ENCODE measurements at regions not wholly inside any gene's neighbourhood (a gene's known extent, or its start where the extent isn't known, plus 50 kb on each side); places are given as distances from the start of the nearest gene placed in this dataset.

DNA sequence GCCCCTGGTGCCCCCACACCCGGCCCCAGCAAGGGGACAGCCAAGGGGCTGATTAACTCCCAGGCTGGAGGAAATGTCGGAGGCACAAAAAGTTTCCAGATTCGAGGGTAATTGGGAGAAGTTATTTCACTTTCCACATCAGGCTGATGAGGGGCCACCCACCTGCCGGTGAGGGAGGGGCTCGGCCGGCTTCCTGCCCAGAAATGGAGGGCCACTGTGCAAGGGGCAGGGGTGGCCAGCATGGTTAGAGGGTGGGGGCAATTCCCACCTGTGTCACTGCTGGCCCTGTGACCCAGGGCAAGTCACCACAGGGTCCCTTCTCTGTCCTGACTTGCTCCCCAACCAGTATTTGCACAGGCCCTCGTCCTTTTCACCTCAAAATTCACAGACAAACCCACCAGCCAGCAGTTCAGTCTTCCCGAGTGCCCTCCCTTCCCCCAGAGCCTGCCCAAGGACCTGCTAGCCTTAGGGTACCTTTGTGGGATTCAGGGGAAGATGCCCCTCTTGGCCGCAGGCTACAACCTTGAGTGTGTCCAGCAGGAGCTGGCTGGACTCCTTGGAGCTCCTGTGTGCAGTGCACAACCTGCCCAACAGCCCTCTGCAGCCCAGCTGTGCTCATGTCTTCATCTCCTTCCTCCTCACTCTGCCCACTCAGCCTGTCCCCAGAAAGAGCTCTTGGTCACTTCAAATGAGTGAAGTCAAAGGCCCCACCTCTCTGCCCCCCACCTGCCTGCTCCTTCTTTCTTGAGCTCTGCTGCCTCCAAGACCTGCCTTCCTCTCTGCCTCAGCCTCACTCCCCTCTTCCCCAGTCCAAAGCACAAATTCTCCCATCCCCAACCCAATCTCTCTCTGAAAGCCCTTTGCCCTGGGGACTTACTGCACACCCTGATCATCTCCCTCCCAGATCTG lies 130.5 kb downstream of the BARX1 start:
- Histone ChIP-seq H3K36me3 (ENCODE audit: control insufficient read depth in 2 of 3, insufficient read depth in 3 of 3, low read length in 3 of 3) (no peaks in the 10 kb centered on the region), H3K4me1 (ENCODE audit: control insufficient read depth in 2 of 3, insufficient read depth in 2 of 3, low read depth in 1 of 3, low read length in 3 of 3) (no peaks in the 10 kb centered on the region), H3K27me3 (ENCODE audit: control insufficient read depth, insufficient read depth, low read length) (no peaks in the 10 kb centered on the region), H3K9ac (ENCODE audit: low read length in 3 of 3) (no peak overlapping the region), H3K27ac (ENCODE audit: low read depth in 2 of 2, low read length in 2 of 2) (no peak overlapping the region), H3K4me3 (ENCODE audit: low read length in 3 of 3) (no peak overlapping the region), H3K9me3 (ENCODE audit: control insufficient read depth in 2 of 3, insufficient read depth in 1 of 3, low read length in 3 of 3) (no peaks in the 10 kb centered on the region)
- TF ChIP-seq, protein P1, sequence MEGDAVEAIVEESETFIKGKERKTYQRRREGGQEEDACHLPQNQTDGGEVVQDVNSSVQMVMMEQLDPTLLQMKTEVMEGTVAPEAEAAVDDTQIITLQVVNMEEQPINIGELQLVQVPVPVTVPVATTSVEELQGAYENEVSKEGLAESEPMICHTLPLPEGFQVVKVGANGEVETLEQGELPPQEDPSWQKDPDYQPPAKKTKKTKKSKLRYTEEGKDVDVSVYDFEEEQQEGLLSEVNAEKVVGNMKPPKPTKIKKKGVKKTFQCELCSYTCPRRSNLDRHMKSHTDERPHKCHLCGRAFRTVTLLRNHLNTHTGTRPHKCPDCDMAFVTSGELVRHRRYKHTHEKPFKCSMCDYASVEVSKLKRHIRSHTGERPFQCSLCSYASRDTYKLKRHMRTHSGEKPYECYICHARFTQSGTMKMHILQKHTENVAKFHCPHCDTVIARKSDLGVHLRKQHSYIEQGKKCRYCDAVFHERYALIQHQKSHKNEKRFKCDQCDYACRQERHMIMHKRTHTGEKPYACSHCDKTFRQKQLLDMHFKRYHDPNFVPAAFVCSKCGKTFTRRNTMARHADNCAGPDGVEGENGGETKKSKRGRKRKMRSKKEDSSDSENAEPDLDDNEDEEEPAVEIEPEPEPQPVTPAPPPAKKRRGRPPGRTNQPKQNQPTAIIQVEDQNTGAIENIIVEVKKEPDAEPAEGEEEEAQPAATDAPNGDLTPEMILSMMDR (IDR thresholded peaks at IDR 0.05; ENCODE audit: borderline replicate concordance, extremely low read depth, insufficient read depth) = no peak
- no peak for FAIRE-seq
- intact Hi-C loops (cut with DNase I) = no loop called here
- peak in 1 of 5 donors; percentile 8 for DNase-seq

DNA sequence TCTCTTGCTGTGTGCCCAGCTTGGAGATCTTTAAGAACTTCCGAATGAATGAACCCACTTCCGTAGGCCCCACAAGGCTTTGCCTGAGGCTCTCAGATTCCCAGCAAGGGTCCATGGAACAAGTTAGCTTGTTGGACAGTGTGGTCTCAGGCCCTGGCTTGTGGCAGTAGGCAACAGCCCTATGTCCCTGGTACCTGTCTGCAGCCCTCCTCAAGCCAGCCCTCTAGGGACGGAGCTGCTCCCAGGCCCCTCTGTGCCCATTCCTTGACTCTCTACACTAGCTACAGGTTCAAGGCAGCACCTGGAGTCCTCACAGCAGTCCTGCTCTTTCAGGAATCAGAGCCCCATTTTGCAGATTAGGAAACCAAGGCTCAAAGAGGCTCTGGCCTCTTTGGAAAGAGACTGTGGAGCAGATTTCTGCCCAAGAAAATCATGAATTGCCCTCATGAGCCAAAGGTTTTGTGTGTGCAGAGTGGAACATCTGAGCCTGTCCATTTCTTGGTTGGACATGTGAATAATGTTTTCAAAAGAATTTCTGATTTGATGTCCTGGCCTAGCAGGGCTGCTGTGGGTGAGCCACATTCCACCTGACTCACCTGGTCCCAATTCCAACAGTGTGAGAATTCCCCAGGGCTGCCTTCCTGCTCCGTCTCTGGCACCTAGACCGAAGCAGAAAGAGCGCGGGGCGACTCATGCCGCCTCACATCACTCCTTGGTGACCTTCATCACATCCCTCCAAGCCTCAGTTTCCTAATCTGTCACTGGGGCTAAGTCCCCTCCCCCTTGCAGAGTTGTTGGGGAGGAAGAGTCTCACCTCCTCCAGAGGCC lies 131.7 kb downstream of the BARX1 start:
- no peaks in the 10 kb centered on the region for H3K36me3 ChIP-seq (ENCODE audit: control insufficient read depth in 2 of 3, insufficient read depth in 3 of 3, low read length in 3 of 3)
- FAIRE-seq = no peak
- intact Hi-C loops (cut with DNase I) = no loop called here
- no peaks in the 10 kb centered on the region for H3K4me1 ChIP-seq (ENCODE audit: control insufficient read depth in 2 of 3, insufficient read depth in 2 of 3, low read depth in 1 of 3, low read length in 3 of 3)
- no peak overlapping the region for H3K27ac ChIP-seq (ENCODE audit: low read depth in 2 of 2, low read length in 2 of 2)
- H3K9ac ChIP-seq (ENCODE audit: low read length in 3 of 3) = no peak overlapping the region
- TF ChIP-seq, protein P1 (IDR thresholded peaks at IDR 0.05; ENCODE audit: borderline replicate concordance, extremely low read depth, insufficient read depth) = no peak
- no peaks in the 10 kb centered on the region for H3K9me3 ChIP-seq (ENCODE audit: control insufficient read depth in 2 of 3, insufficient read depth in 1 of 3, low read length in 3 of 3)
- no peaks in the 10 kb centered on the region for H3K27me3 ChIP-seq (ENCODE audit: control insufficient read depth, insufficient read depth, low read length)
- H3K4me3 ChIP-seq (ENCODE audit: low read length in 3 of 3) = no peak overlapping the region
- DNase-seq = no peak

DNA sequence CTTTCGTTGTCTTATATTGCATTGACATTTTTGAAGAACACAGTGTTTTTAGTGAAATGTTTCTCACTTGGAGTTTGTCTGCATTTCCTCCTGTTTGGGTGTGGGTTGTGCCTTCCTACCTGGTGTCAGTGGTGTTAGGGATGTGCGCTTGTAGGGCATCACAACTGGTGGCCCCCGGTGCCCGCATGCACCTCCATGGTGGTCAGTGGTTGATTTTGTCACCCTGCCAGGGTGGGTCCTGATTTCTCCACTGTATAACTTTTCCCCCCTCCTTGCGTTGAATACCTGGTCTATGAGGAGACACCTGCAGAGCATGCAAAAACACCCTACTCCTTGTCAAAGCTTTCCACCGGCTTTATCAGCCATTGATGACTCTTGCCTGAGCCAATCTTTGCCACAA lies 132.9 kb downstream of the BARX1 start:
- Histone ChIP-seq H3K36me3 (ENCODE audit: control insufficient read depth in 2 of 3, insufficient read depth in 3 of 3, low read length in 3 of 3) (no peaks in the 10 kb centered on the region), H3K9ac (ENCODE audit: low read length in 3 of 3) (no peak overlapping the region), H3K4me3 (ENCODE audit: low read length in 3 of 3) (no peak overlapping the region), H3K9me3 (ENCODE audit: control insufficient read depth in 2 of 3, insufficient read depth in 1 of 3, low read length in 3 of 3) (no peaks in the 10 kb centered on the region), H3K27ac (ENCODE audit: low read depth in 2 of 2, low read length in 2 of 2) (no peak overlapping the region), H3K4me1 (ENCODE audit: control insufficient read depth in 2 of 3, insufficient read depth in 2 of 3, low read depth in 1 of 3, low read length in 3 of 3) (no peaks in the 10 kb centered on the region), H3K27me3 (ENCODE audit: control insufficient read depth, insufficient read depth, low read length) (no peaks in the 10 kb centered on the region)
- DNase-seq (no peak), FAIRE-seq (no peak)
- intact Hi-C loops (cut with DNase I) = no loop called here
- TF ChIP-seq, protein P1 (IDR thresholded peaks at IDR 0.05; ENCODE audit: borderline replicate concordance, extremely low read depth, insufficient read depth) = no peak

Measured in kidney (tissue), 13 donors.